Heart right ventricle (tissue), 16 donors: ENCODE measurements at regions not wholly inside any gene's neighbourhood (a gene's known extent, or its start where the extent isn't known, plus 50 kb on each side); places are given as distances from the start of the nearest gene placed in this dataset.
A peak's percentile ranks its signal among the peaks of the same experiment; 100 is the strongest.

Source experiments
- ATAC-seq, 8 donors: fragments of 200-7000 bp; cut with Tn5 transposase; one replicate each; pipeline ENCODE4 v1.9.1; 2020; ENCODE audit warnings: mild to moderate bottlenecking in 8 of 8, moderate library complexity in 8 of 8, moderate number of reproducible peaks in 1 of 8
- DNase-seq, 2 donors: peaks; one replicate each; pipeline ENCODE4 v3.0.0-alpha.2; 2020
- H3K27ac ChIP-seq, 10 donors: fragments of 200-600 bp; sonication (generic) in 2 of 10; one replicate each; pipeline versions ENCODE4 v1.5.0 to v1.8.0; 2020 to 2022; ENCODE audit warnings: mild to moderate bottlenecking in 3 of 10
- H3K27me3 ChIP-seq, 7 donors: fragments of 200-600 bp; one replicate each; pipeline ENCODE4 v1.8.0; 2021 to 2022; ENCODE audit warnings: mild to moderate bottlenecking in 2 of 7
- H3K36me3 ChIP-seq, 9 donors: fragments of 200-600 bp; sonication (generic) in 1 of 9; one replicate each; pipeline versions ENCODE4 v1.5.0 to v1.8.0; 2020 to 2022; ENCODE audit warnings: mild to moderate bottlenecking in 2 of 9
- H3K4me1 ChIP-seq, 9 donors: fragments of 200-600 bp; sonication (generic) in 1 of 9; one replicate each; pipeline versions ENCODE4 v1.5.0 to v1.8.0; 2020 to 2022; ENCODE audit warnings: mild to moderate bottlenecking in 4 of 9
- H3K4me3 ChIP-seq, 10 donors: fragments of 200-600 bp; sonication (generic) in 2 of 10; one replicate each; pipeline versions ENCODE4 v1.5.0 to v1.8.0; 2020 to 2022; ENCODE audit warnings: mild to moderate bottlenecking in 7 of 10, moderate library complexity in 2 of 10
- H3K9me3 ChIP-seq, 11 donors: fragments of 200-600 bp in 10 of 11; sonication (generic) in 2 of 11; one replicate each; pipeline versions ENCODE4 v1.5.0 to v1.8.0; 2013 to 2022; ENCODE audit warnings: mild to moderate bottlenecking in 2 of 11, control low read depth in 1 of 11, moderate library complexity in 1 of 11
- WGBS, 2 donors: extraction: QIAGEN DNeasy Blood & Tissue Kit; methylation state at CpG; one replicate each; pipeline ENCODE4 v1.1.7; 2013; ENCODE audit warnings: inconsistent platforms in 1 of 2; 5-methylcytosine and 5-hydroxymethylcytosine counted together
- intact Hi-C, 10 donors: fragments of 100-400 bp; cut with DNase I; formaldehyde crosslinking; loops; one replicate each; pipeline versions ENCODE4 v1.11.1 to v1.14.2; 2022
- TF ChIP-seq, protein P1 (sequence below), 9 donors: fragments of 200-600 bp; sonication (generic) in 2 of 9; IDR thresholded peaks; one replicate each; pipeline versions ENCODE4 v1.5.0 to v1.8.0; 2021 to 2022; ENCODE audit warnings: antibody characterized with exemption in 9 of 9, mild to moderate bottlenecking in 5 of 9, moderate library complexity in 1 of 9
- donor health status: Arrhythmogenic right ventricular cardiomyopathy.
- donor health status: ischemic (EF 13 %, LVEDD 7.1; RV severe dilation, severe dysfunction).
- donor health status: healthy with polysubstance abuse.
- donor health status: DM: no; HTN: yes; CAD: no.
- donor health status: DM: no; HTN: no; CAD: no.
- donor health status: ischemic (EF 25% LVEDD 6.9; RV normal size, moderate dysfunction).
- donor health status: ischemic (EF 25% LVEDD 5.7; RV mildly dilated, moderate dysfunction).
- donor health status: healthy.
- donor health status: DM: yes; HTN: yes; CAD: no.
- donor health status: Ischemic cardiomyopathy.
- donor health status: ischemic (EF 35%, LVEDD 5.7; RV mildly dilated, moderate dysfunction).
- donor health status: nonischemic (EF 11% LVEDD 7.7; RV severe dilation, severe dysfunction).
- donor health status: DM: yes; HTN: yes; CAD: no.
- donor health status: PGD.
- donor health status: ischemic (EF 29% LVEDD 5.4; RV normal size, mild dysfunction).
- donor health status: nonischemic (EF 23%, LVEDD 6.1; RV moderate dilation, normal function).

DNA sequence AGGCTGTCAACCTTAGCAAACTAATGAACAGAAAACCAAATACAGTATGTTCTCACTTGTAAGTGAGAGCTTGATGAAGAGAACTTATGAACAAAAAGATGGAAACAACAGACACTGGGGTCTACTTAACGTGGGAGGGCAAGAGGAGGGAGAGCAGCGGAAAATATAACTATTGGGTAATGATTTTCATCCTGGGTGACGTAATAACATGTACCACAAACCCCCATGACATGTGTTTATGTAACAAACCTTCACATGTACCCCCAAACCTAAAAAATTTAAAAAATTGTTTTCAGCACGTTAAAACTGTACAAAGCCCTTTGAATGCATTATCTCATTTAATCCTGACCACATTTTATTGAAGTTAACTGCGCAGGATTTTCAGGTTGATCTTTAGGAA lies 64.9 kb upstream of the RBMS1 start:
- Histone ChIP-seq H3K27me3 (no peaks in the 10 kb centered on the region), H3K4me1 (peaks cover 0 to 22% (median 0%) of the 10 kb centered on the region in 9 donors), H3K27ac (no peak overlapping the region), H3K4me3 (no peak overlapping the region), H3K36me3 (no peaks in the 10 kb centered on the region), H3K9me3 (peaks cover 0 to 9% (median 0%) of the 10 kb centered on the region in 11 donors)
- no peak for ATAC-seq
- TF ChIP-seq, protein P1, sequence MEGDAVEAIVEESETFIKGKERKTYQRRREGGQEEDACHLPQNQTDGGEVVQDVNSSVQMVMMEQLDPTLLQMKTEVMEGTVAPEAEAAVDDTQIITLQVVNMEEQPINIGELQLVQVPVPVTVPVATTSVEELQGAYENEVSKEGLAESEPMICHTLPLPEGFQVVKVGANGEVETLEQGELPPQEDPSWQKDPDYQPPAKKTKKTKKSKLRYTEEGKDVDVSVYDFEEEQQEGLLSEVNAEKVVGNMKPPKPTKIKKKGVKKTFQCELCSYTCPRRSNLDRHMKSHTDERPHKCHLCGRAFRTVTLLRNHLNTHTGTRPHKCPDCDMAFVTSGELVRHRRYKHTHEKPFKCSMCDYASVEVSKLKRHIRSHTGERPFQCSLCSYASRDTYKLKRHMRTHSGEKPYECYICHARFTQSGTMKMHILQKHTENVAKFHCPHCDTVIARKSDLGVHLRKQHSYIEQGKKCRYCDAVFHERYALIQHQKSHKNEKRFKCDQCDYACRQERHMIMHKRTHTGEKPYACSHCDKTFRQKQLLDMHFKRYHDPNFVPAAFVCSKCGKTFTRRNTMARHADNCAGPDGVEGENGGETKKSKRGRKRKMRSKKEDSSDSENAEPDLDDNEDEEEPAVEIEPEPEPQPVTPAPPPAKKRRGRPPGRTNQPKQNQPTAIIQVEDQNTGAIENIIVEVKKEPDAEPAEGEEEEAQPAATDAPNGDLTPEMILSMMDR (IDR thresholded peaks at IDR 0.05), result no peak
- intact Hi-C loops, result no loop called here
- DNase-seq, result no peak
- 91 to 96% methylated on average over 5 of the region's 5 CpGs for WGBS, 2 donors

DNA sequence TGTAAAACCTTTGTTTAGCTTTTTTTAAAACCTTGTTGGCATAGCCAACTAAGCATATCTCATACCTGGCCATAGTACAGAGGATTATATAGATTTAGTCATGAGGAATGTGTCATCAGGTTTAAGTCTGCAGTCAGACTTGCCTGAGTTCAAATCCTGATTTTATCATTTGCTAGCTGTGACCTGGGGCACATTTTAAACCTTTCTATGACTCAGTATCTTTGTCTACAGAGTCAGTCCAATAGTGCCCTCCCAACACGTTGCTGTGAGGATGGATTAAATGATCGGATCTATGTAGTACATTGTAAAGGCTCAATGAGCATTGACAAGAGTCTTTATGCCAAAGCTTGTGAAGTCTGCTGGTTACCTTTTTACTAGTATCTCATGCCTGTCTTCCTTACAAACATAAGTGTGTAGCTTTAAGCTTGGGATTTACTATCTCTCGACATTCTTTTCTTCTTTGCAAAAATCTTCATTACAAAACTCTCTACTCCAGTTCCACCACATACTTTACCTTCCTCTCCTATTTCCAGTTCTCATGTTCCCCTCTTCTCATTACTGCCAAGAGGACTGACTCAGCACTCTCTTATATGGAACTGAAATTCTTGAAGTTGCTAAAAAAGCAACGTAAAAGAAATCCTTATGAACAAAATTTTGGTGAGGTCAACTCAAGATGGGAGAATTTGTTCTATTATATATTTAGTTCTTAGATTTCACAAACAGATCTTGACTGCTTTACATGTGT lies 68.1 kb upstream of the RBMS1 start:
- no peaks in the 10 kb centered on the region for H3K27me3 ChIP-seq
- peaks cover 0 to 9% (median 0%) of the 10 kb centered on the region in 11 donors for H3K9me3 ChIP-seq
- ATAC-seq (peak in 2 of 8 donors; percentile 22), DNase-seq (no peak)
- H3K27ac ChIP-seq, result peak overlapping the region in 1 of 10 donors; percentile 36
- intact Hi-C loops, result no loop called here
- 67 to 68% methylated on average over 4 of the region's 4 CpGs for WGBS, 2 donors
- H3K4me3 ChIP-seq, result no peak overlapping the region
- TF ChIP-seq, protein P1 (IDR thresholded peaks at IDR 0.05), result no peak
- peaks cover 0 to 51% (median 0%) of the 10 kb centered on the region in 9 donors for H3K4me1 ChIP-seq
- H3K36me3 ChIP-seq, result no peaks in the 10 kb centered on the region

- Histone ChIP-seq H3K4me1 (peaks cover 0 to 61% (median 0%) of the 10 kb centered on the region in 9 donors), H3K4me3 (no peak overlapping the region), H3K27me3 (no peaks in the 10 kb centered on the region), H3K36me3 (no peaks in the 10 kb centered on the region), H3K9me3 (peaks cover 0 to 1% (median 0%) of the 10 kb centered on the region in 11 donors), H3K27ac (peak overlapping the region in 1 of 10 donors; percentile 36)
- intact Hi-C loops, result no loop called here
- DNase-seq, result no peak
- TF ChIP-seq, protein P1 (IDR thresholded peaks at IDR 0.05), result no peak
- WGBS, 2 donors, result 93 to 96% methylated on average over 2 of the region's 2 CpGs
- ATAC-seq, result no peak
Measured at GRCh38 chr2:160562730-160563129, 69.1 kb upstream of the RBMS1 start.

- ATAC-seq (no peak), DNase-seq (no peak)
- H3K4me3 ChIP-seq, result no peak overlapping the region
- H3K9me3 ChIP-seq, result no peaks in the 10 kb centered on the region
- TF ChIP-seq, protein P1 (IDR thresholded peaks at IDR 0.05), result no peak
- H3K36me3 ChIP-seq, result no peaks in the 10 kb centered on the region
- no peaks in the 10 kb centered on the region for H3K27me3 ChIP-seq
- intact Hi-C loops, result no loop called here
- no peak overlapping the region for H3K27ac ChIP-seq
- H3K4me1 ChIP-seq, result peaks cover 0 to 67% (median 0%) of the 10 kb centered on the region in 9 donors
Measured at GRCh38 chr2:160564591-160564990, 71.0 kb upstream of the RBMS1 start.
